GM13976 (cell line): ENCODE measurements at regions not wholly inside any gene's neighbourhood (a gene's known extent, or its start where the extent isn't known, plus 50 kb on each side); places are given as distances from the start of the nearest gene placed in this dataset.

ENCODE experiments used
- DNase-seq: peaks from one replicate; pipeline ENCODE4 v3.0.0; 2012; ENCODE audit warnings: low spot score
- in situ Hi-C: fragments of 300-500 bp; cut with MboI; formaldehyde crosslinking; loops from one replicate; pipeline ENCODE4 v1.12.0; 2022; ENCODE audit warnings: low sequenced_read_pairs, mixed read lengths, inconsistent platforms; ENCODE audit not compliant: unreplicated experiment
- TF ChIP-seq, protein P1 (sequence below): IDR thresholded peaks from 2 replicates; pipeline ENCODE4 v1.5.1; 2012; ENCODE audit warnings: borderline replicate concordance, mild to moderate bottlenecking; ENCODE audit not compliant: insufficient read depth; ENCODE audit errors: extremely low read depth, missing control alignments, control extremely low read depth

DNA sequence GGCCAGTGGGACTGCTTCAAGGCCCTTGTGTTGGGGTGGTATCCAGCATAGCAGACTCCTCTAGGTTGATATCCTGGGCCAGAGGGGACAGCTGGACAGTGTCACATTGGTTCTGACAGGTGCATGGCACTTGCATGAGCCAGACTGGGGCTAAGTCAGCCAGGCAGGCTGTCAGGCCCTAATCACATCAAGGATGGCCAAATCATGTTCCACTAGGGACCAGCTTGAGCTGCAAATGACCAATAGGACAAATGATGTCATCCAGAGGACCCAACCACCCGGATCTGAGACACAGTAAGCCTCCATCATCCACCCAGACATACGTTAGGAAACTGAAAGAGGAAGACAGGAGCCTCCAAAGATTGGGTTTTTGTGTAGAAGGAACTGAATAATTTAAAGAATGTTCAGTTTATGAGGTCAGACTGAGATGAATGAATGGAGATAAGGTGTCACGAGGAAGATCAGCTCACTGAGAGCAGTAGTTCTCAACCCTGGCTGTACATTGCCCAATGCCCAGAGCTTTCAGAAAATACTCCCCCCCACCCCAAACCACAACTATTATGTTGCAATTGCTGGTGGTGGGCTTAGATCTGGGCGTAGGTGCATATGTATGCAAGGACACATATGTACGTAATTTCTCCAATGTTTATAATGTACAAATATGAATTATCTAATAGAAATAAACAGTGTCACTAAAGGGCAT is 75.2 kb upstream of the INHBA start:
- in situ Hi-C loops = no loop called here
- no peak for DNase-seq
- TF ChIP-seq, protein P1, sequence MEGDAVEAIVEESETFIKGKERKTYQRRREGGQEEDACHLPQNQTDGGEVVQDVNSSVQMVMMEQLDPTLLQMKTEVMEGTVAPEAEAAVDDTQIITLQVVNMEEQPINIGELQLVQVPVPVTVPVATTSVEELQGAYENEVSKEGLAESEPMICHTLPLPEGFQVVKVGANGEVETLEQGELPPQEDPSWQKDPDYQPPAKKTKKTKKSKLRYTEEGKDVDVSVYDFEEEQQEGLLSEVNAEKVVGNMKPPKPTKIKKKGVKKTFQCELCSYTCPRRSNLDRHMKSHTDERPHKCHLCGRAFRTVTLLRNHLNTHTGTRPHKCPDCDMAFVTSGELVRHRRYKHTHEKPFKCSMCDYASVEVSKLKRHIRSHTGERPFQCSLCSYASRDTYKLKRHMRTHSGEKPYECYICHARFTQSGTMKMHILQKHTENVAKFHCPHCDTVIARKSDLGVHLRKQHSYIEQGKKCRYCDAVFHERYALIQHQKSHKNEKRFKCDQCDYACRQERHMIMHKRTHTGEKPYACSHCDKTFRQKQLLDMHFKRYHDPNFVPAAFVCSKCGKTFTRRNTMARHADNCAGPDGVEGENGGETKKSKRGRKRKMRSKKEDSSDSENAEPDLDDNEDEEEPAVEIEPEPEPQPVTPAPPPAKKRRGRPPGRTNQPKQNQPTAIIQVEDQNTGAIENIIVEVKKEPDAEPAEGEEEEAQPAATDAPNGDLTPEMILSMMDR = no peak

DNA sequence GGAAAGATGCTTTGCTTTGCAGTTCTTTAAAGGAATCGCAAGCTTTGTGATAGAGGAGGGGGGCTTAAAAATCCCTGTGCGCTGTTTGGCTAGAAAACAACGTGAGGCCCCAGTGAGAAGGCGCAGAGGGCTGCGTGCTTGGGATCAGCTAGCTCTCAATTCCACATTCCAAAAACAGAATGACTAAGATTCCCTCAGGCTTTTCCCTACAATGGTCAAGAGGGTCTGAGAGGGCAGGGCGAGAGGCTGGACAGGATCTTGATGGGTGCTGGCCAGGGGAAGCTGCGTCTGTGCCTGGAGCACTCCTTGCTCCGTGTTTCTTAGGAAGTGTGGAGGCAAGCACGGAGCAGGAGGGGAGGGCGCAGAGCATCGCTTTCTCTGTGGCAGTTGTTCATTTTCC is 72.1 kb upstream of the INHBA start:
- TF ChIP-seq, protein P1 = no peak
- in situ Hi-C loops = no loop called here
- DNase-seq = no peak

DNA sequence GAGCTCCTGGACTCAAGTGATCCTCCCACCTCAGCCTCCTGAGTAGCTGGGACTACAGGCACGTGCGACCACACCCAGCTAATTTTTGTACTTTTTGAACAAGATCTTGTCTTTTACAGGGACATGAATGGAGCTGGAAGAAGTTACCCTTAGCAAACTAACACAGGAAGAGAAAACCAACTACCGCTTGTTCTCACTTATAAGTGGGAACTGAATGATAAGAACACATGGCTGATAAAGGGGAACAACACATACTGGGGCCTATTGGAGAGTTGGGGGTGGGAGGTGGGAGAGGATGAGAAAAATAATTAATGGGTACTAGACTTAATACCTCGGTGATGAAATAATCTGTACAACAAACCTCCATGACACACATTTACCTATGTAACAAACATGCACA is 70.9 kb upstream of the INHBA start:
- in situ Hi-C loops = no loop called here
- TF ChIP-seq, protein P1 = no peak
- no peak for DNase-seq

GRCh38 chr7:41771717-41772116 is 68.8 kb upstream of the INHBA start:
- in situ Hi-C loops = no loop called here
- DNase-seq = no peak

DNA sequence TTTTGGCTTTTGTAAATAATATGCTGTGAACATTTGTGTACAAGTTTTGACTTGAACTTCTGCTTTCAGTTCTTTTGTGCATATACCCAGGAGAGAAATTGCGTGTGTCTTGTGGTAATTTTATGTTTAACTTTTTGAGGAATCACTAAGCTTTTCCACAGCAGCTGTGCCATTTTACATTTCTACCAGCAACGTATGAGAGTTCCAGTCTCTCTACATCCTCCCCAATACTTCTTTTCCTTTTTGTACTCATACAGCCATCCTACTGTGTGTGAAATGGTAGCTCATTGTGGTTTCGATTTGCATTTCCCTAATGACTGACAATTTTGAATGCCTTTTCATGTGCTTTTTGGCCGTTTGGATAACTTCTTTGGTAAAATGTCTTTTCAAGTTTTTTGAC is 66.3 kb upstream of the INHBA start:
- DNase-seq = no peak
- in situ Hi-C loops = no loop called here
- TF ChIP-seq, protein P1 = no peak

More at GRCh38 chr7:41771717-41772116, 68.8 kb upstream of the INHBA start:
- TF ChIP-seq, protein P1 = no peak

DNA sequence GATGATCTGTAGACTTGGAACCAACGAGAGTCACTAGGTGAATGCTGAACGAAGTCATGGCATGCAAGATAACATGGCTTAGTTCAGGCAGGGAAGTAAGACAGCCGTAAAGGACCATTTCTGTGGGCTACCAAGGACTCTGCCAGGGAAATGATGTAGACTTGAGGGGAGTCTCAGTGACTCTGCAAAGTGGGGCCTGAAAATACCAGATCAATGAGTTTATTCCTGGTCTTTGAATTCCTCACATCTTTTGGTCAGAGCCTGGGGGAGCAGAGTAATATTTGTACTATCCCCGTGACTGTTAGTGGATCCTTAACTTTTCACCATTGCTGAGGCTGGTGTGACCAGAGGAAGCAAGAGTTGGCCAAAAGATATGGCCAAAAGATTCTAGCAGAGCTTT is 60.7 kb upstream of the INHBA start:
- in situ Hi-C loops = no loop called here
- no peak for DNase-seq

DNA sequence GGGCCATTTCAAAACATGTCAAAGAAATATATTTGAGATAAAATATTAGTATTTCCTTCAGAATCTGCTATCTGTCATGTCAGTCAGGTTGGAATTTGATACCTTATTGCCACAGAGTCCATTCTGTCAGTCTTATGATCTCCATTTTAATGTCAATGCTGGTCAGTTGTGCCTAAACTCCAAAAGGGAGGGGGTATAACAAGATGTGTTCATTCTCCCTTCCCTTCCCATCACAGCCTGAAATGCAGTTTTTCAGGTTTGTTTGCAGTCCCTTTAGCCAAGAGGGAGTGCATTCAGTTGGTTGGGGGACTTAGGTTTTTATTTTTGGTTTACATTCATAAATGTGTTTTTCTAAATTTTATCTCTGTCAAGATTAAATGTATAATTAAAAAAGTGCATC is 59.8 kb upstream of the INHBA start:
- in situ Hi-C loops = no loop called here
- TF ChIP-seq, protein P1 = no peak
- DNase-seq = no peak

More for the DNA sequence above, 60.7 kb upstream of the INHBA start:
- TF ChIP-seq, protein P1 = no peak
